ENCODE measurements at regions not wholly inside any gene's neighbourhood (a gene's known extent, or its start where the extent isn't known, plus 50 kb on each side); places are given as distances from the start of the nearest gene placed in this dataset.

GRCh38 chr1:110785055-110785454 is 87.9 kb upstream of the CD53 start:
- H3K27ac ChIP-seq (ENCODE audit: extremely low read length, insufficient read depth, low read length) = no peak overlapping the region
- no peaks in the 10 kb centered on the region for H3K4me1 ChIP-seq (ENCODE audit: insufficient read depth, low read length)
- ChIA-PET POLR2A (no interaction called here), CTCF (ENCODE audit: low intra/inter-chr PET ratio, low total read pairs) (no interaction called here)
- DNase-seq (ENCODE audit: low spot score) (no peak), FAIRE-seq (no peak), ATAC-seq (no peak)
- H3K79me2 ChIP-seq (ENCODE audit: insufficient read depth, low read length) = no peaks in the 10 kb centered on the region
- H3K9ac ChIP-seq (ENCODE audit: insufficient read depth, low read depth, low read length) = no peak overlapping the region
- H3K27me3 ChIP-seq (ENCODE audit: control insufficient read depth in 1 of 2, insufficient read depth in 2 of 2, low read length in 2 of 2) = no peaks in the 10 kb centered on the region
- in situ Hi-C loops (cut with HindIII; ENCODE audit: extremely low pct_ligation_motif_present, low pct_unique_long_range_greater_than_20kb) (loop anchor here (10.0 kb wide), 1 partner anchor 250 kb away; no protein-coding TSS in a partner anchor), intact Hi-C loops (cut with micrococcal nuclease; ENCODE audit: unreplicated experiment) (no loop called here)
- H4K20me1 ChIP-seq (ENCODE audit: insufficient read depth, low read length) = no peaks in the 10 kb centered on the region
- BruUV-seq (replicated peaks) = no TSS peak
- H3K4me3 ChIP-seq (replicated peaks in 1 of 3; ENCODE audit: insufficient read depth in 1 of 3, low read depth in 2 of 3, low read length in 3 of 3) = no peak overlapping the region
- no peak overlapping the region for H2AFZ ChIP-seq (ENCODE audit: low read length)
- WGBS (ENCODE audit: low lambda C conversion rate) = under 1% methylated on average over 3 of the region's 3 CpGs
- H3K4me2 ChIP-seq (ENCODE audit: low read depth, low read length) = no peak overlapping the region
- H3K36me3 ChIP-seq (replicated peaks in 1 of 2; ENCODE audit: control insufficient read depth in 1 of 2, insufficient read depth in 2 of 2, low read length in 2 of 2) = no peaks in the 10 kb centered on the region
- no peaks in the 10 kb centered on the region for H3K9me3 ChIP-seq (ENCODE audit: low read length)
- TF ChIP-seq ZNF34 (CRISPR knock-in tag; IDR thresholded peaks at IDR 0.05; ENCODE audit: borderline replicate concordance) = no peak
- no peak for TF ChIP-seq NFATC3 (CRISPR knock-in tag; IDR thresholded peaks at IDR 0.05)
- no peak for TF ChIP-seq YEATS4 (CRISPR knock-in tag; IDR thresholded peaks at IDR 0.05; ENCODE audit: borderline replicate concordance)
- no peak for TF ChIP-seq SIX1 (CRISPR knock-in tag; IDR thresholded peaks at IDR 0.05; ENCODE audit: borderline replicate concordance)
- TF ChIP-seq SIN3B (IDR thresholded peaks at IDR 0.05; ENCODE audit: low read length) = no peak
- TF ChIP-seq ZNF788 (CRISPR knock-in tag; IDR thresholded peaks at IDR 0.05; ENCODE audit: borderline replicate concordance) = no peak
- no peak for TF ChIP-seq SMAD3 (CRISPR knock-in tag; IDR thresholded peaks at IDR 0.05)
- no peak for TF ChIP-seq IKZF5 (CRISPR knock-in tag; IDR thresholded peaks at IDR 0.05)
- no peak for TF ChIP-seq ZNF281 (CRISPR knock-in tag; IDR thresholded peaks at IDR 0.05; ENCODE audit: borderline replicate concordance)
- TF ChIP-seq GPN1 (CRISPR knock-in tag; IDR thresholded peaks at IDR 0.05; ENCODE audit: borderline replicate concordance) = no peak
- no peak for TF ChIP-seq HMGXB3 (CRISPR knock-in tag; IDR thresholded peaks at IDR 0.05; ENCODE audit: borderline replicate concordance)
- no peak for TF ChIP-seq STAT5B (CRISPR knock-in tag; IDR thresholded peaks at IDR 0.05)
- no peak for TF ChIP-seq GZF1 (CRISPR knock-in tag; IDR thresholded peaks at IDR 0.05)
- TF ChIP-seq FOSL1 (CRISPR knock-in tag; IDR thresholded peaks at IDR 0.05; ENCODE audit: borderline replicate concordance) = no peak
- TF ChIP-seq ATAD3A (CRISPR knock-in tag; IDR thresholded peaks at IDR 0.05) = no peak
